DND-41 (cell line): ENCODE measurements at regions not wholly inside any gene's neighbourhood (a gene's known extent, or its start where the extent isn't known, plus 50 kb on each side); places are given as distances from the start of the nearest gene placed in this dataset.

Experiments used
- CTCF ChIP-seq: IDR thresholded peaks from 2 replicates; pipeline ENCODE4 v1.5.1; 2012; ENCODE audit warnings: borderline replicate concordance, low read length, moderate library complexity, mild to moderate bottlenecking; ENCODE audit not compliant: poor library complexity, severe bottlenecking; ENCODE audit errors: extremely low read depth
- EZH2 ChIP-seq: IDR thresholded peaks from 3 replicates; pipeline ENCODE4 v1.6.1; 2012; ENCODE audit warnings: borderline replicate concordance, low read depth, mild to moderate bottlenecking, moderate library complexity, low read length, inconsistent platforms; ENCODE audit not compliant: severe bottlenecking

GRCh38 chr13:65914716-65915115 lies 1315.4 kb downstream of the PCDH9 start:
- TF ChIP-seq EZH2 = no peak
- no peak for TF ChIP-seq CTCF
